ENCODE measurements at regions not wholly inside any gene's neighbourhood (a gene's known extent, or its start where the extent isn't known, plus 50 kb on each side); places are given as distances from the start of the nearest gene placed in this dataset.

- no peak for DNase-seq (ENCODE audit: low read depth in 2 of 2)
- H3K4me3 ChIP-seq (replicated peaks in 1 of 2; ENCODE audit: low read depth in 2 of 2, low read length in 2 of 2), result no peak overlapping the region
- TF ChIP-seq CTCF (IDR thresholded peaks at IDR 0.05; ENCODE audit: low read depth, low read length), result no peak
Observed at GRCh38 chrX:34437586-34437985, 219.5 kb downstream of the TMEM47 start.

- DNase-seq (ENCODE audit: low read depth in 2 of 2), result peak; percentile 4 to 12
- peak; percentile 17 for TF ChIP-seq CTCF (IDR thresholded peaks at IDR 0.05; ENCODE audit: low read depth, low read length)
- H3K4me3 ChIP-seq (replicated peaks in 1 of 2; ENCODE audit: low read depth in 2 of 2, low read length in 2 of 2), result no peak overlapping the region
Observed at GRCh38 chrX:34426334-34426733, 230.8 kb downstream of the TMEM47 start.

DNA sequence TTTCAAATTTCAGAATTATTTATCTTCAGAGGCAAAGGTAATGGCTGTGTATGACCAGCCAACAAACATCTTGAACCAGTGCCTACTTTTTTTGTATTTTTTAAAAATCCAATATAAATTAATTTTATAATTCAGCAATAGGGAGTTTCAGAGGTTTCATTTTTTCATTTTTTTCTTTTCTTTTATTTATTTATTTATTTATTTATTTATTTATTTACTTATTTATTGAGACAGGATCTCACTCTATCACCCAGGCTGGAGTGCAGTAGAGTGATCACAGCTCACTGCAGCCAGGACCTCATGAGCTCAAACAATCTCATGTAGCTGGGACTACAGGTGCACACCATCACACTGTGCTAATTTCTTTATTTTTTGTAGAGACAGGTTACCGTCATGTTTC is 250.5 kb downstream of the TMEM47 start:
- no peak for TF ChIP-seq CTCF (IDR thresholded peaks at IDR 0.05; ENCODE audit: low read depth, low read length)
- no peak overlapping the region for H3K4me3 ChIP-seq (replicated peaks in 1 of 2; ENCODE audit: low read depth in 2 of 2, low read length in 2 of 2)
- DNase-seq (ENCODE audit: low read depth in 2 of 2), result no peak

- no peak for TF ChIP-seq CTCF (IDR thresholded peaks at IDR 0.05; ENCODE audit: low read depth, low read length)
- no peak overlapping the region for H3K4me3 ChIP-seq (replicated peaks in 1 of 2; ENCODE audit: low read depth in 2 of 2, low read length in 2 of 2)
- peak; percentile 70 to 74 for DNase-seq (ENCODE audit: low read depth in 2 of 2)
Observed at GRCh38 chrX:34404386-34405070, 252.6 kb downstream of the TMEM47 start.

- no peak for TF ChIP-seq CTCF (IDR thresholded peaks at IDR 0.05; ENCODE audit: low read depth, low read length)
- H3K4me3 ChIP-seq (replicated peaks in 1 of 2; ENCODE audit: low read depth in 2 of 2, low read length in 2 of 2), result no peak overlapping the region
- peak in 1 of 2 donors; percentile 68 for DNase-seq (ENCODE audit: low read depth in 2 of 2)
Observed at GRCh38 chrX:34401411-34401810, 255.7 kb downstream of the TMEM47 start.

DNA sequence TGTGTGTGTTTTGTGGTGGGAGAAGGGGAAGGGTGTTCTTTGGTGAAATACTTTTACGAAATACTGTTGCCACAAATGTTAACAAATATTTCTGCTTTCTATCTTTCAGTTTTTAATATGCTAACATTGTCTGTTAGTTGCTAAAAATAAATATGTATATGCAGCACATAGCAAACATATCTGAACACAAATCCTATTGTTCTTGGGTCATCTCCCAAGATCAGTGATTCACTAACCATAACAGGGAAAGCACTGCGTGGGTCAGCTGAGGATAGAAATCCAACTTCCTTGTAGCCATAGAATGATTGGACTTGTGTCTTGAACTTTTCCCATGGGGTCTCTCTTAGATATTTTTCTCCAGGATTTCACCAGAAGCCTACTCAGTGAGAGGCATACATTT is 250.3 kb upstream of the FAM47A start:
- no peak overlapping the region for H3K4me3 ChIP-seq (replicated peaks in 1 of 2; ENCODE audit: low read depth in 2 of 2, low read length in 2 of 2)
- TF ChIP-seq CTCF (IDR thresholded peaks at IDR 0.05; ENCODE audit: low read depth, low read length), result no peak
- peak; percentile 77 to 79 for DNase-seq (ENCODE audit: low read depth in 2 of 2)

- no peak overlapping the region for H3K4me3 ChIP-seq (replicated peaks in 1 of 2; ENCODE audit: low read depth in 2 of 2, low read length in 2 of 2)
- peak; percentile 16 to 51 for DNase-seq (ENCODE audit: low read depth in 2 of 2)
- no peak for TF ChIP-seq CTCF (IDR thresholded peaks at IDR 0.05; ENCODE audit: low read depth, low read length)
Observed at GRCh38 chrX:34381241-34381640, 249.1 kb upstream of the FAM47A start.
